GM20000 (cell line): ENCODE measurements at regions not wholly inside any gene's neighbourhood (a gene's known extent, or its start where the extent isn't known, plus 50 kb on each side); places are given as distances from the start of the nearest gene placed in this dataset.

Experiments
- DNase-seq: peaks from one replicate; pipeline ENCODE4 v3.0.0; 2012; ENCODE audit warnings: low spot score
- CTCF ChIP-seq: IDR thresholded peaks from 2 replicates; pipeline ENCODE4 v1.5.1; 2012; ENCODE audit warnings: mild to moderate bottlenecking, control low read depth; ENCODE audit errors: extremely low read depth, missing control alignments

GRCh38 chr9:11871852-11872251, 821.3 kb upstream of the TYRP1 start:
- TF ChIP-seq CTCF: no peak
- DNase-seq: no peak

GRCh38 chr9:11872471-11872870, 820.7 kb upstream of the TYRP1 start:
- DNase-seq: no peak
- no peak for TF ChIP-seq CTCF

- DNase-seq: no peak
- TF ChIP-seq CTCF: no peak
These were observed 818.8 kb upstream of the TYRP1 start for GRCh38 chr9:11874414-11874813.

- TF ChIP-seq CTCF: no peak
- no peak for DNase-seq
These were observed 800.8 kb upstream of the TYRP1 start for GRCh38 chr9:11892401-11892800.

- TF ChIP-seq CTCF: no peak
- DNase-seq: no peak
These were observed 799.9 kb upstream of the TYRP1 start for GRCh38 chr9:11893331-11893730.

GRCh38 chr9:11894136-11894535, 799.0 kb upstream of the TYRP1 start:
- DNase-seq: no peak
- TF ChIP-seq CTCF: no peak

- DNase-seq: no peak
- TF ChIP-seq CTCF: no peak
These were observed 790.6 kb upstream of the TYRP1 start for GRCh38 chr9:11902610-11903009.
